Stomach (tissue), 4 donors: ENCODE measurements at regions not wholly inside any gene's neighbourhood (a gene's known extent, or its start where the extent isn't known, plus 50 kb on each side); places are given as distances from the start of the nearest gene placed in this dataset.

ENCODE experiments used
- CTCF ChIP-seq, 7 experiments: fragments of 450-650 bp in 4 of 7; fragments of 200-600 bp in 3 of 7; sonication (generic) in 3 of 7; IDR thresholded peaks; one replicate each; pipeline ENCODE4 v1.5.1; 2016 to 2019; ENCODE audit warnings: antibody characterized with exemption in 7 of 7, control low read depth in 2 of 7, mild to moderate bottlenecking in 1 of 7
- EP300 ChIP-seq: sonication (generic); formaldehyde crosslinking; IDR thresholded peaks from one replicate; pipeline ENCODE4 v1.6.1; 2017; ENCODE audit warnings: antibody characterized with exemption

- TF ChIP-seq CTCF (IDR thresholded peaks at IDR 0.05): no peak
- TF ChIP-seq EP300: no peak
These were observed 78.6 kb upstream of the RTL6 start for GRCh38 chr22:44576311-44577260.
